ENCODE measurements at regions not wholly inside any gene's neighbourhood (a gene's known extent, or its start where the extent isn't known, plus 50 kb on each side); places are given as distances from the start of the nearest gene placed in this dataset.
A peak's percentile ranks its signal among the peaks of the same experiment; 100 is the strongest.

GRCh38 chr16:85396879-85397871 lies 215.9 kb upstream of the GSE1 start:
- TF ChIP-seq PREB (CRISPR knock-in tag; IDR thresholded peaks at IDR 0.05) = no peak
- TF ChIP-seq REST (IDR thresholded peaks at IDR 0.05; ENCODE audit: borderline replicate concordance in 1 of 2, low read depth in 1 of 2, low read length in 2 of 2) = no peak
- no peak for TF ChIP-seq SYNCRIP (IDR thresholded peaks at IDR 0.05; ENCODE audit: insufficient read depth, low read depth, low read length)
- peak; percentile 86 for TF ChIP-seq CTCF (CRISPR knock-in tag; IDR thresholded peaks at IDR 0.05)
- no peak for TF ChIP-seq ZNF792 (CRISPR knock-in tag; IDR thresholded peaks at IDR 0.05)
- TF ChIP-seq JUNB (CRISPR knock-in tag; IDR thresholded peaks at IDR 0.05; ENCODE audit: borderline replicate concordance) = no peak
- no peak for TF ChIP-seq JUN (CRISPR knock-in tag; IDR thresholded peaks at IDR 0.05)
- peak; percentile 79 for TF ChIP-seq MAX (IDR thresholded peaks at IDR 0.05)
- no peak for TF ChIP-seq RARG (CRISPR knock-in tag; IDR thresholded peaks at IDR 0.05; ENCODE audit: low read depth)
- TF ChIP-seq EZH2 (conservative IDR thresholded peaks at IDR 0.05; ENCODE audit: low read depth, low read length) = no peak
- TF ChIP-seq ZNF24 (IDR thresholded peaks at IDR 0.05) = no peak
- TF ChIP-seq RAD21 (CRISPR knock-in tag; IDR thresholded peaks at IDR 0.05) = peak; percentile 78
- no peak; the same call in 1 of the 2 replicates for TF ChIP-seq ZNF414 (CRISPR knock-in tag; IDR thresholded peaks at IDR 0.05)
- no peak for TF ChIP-seq REL (CRISPR knock-in tag; conservative IDR thresholded peaks at IDR 0.05)
